Esophagus (tissue), 2 donors: ENCODE measurements at regions not wholly inside any gene's neighbourhood (a gene's known extent, or its start where the extent isn't known, plus 50 kb on each side); places are given as distances from the start of the nearest gene placed in this dataset.

Source experiments
- H3K27ac ChIP-seq, 2 donors: one replicate each; pipeline ENCODE4 v1.5.1; 2013; ENCODE audit warnings: low read depth in 2 of 2, mild to moderate bottlenecking in 2 of 2, inconsistent platforms in 1 of 2, low read length in 1 of 2, moderate library complexity in 1 of 2
- H3K27me3 ChIP-seq, 2 donors: one replicate each; pipeline ENCODE4 v1.6.1; 2013; ENCODE audit warnings: low read length in 2 of 2, control low read depth in 1 of 2, mild to moderate bottlenecking in 1 of 2; ENCODE audit not compliant: insufficient read depth in 2 of 2, control insufficient read depth in 1 of 2
- H3K36me3 ChIP-seq, 2 donors: one replicate each; pipeline ENCODE4 v1.6.1; 2013; ENCODE audit warnings: low read length in 1 of 2; ENCODE audit not compliant: control insufficient read depth in 2 of 2, insufficient read depth in 2 of 2
- H3K4me1 ChIP-seq, 2 donors: one replicate each; pipeline ENCODE4 v1.6.1; 2013; ENCODE audit warnings: low read length in 1 of 2; ENCODE audit not compliant: control insufficient read depth in 2 of 2, insufficient read depth in 2 of 2
- H3K4me3 ChIP-seq, 2 donors: one replicate each; pipeline ENCODE4 v1.5.1; 2013; ENCODE audit warnings: low read length in 2 of 2, mild to moderate bottlenecking in 2 of 2, low read depth in 1 of 2, moderate library complexity in 1 of 2
- H3K9me3 ChIP-seq, 2 donors: one replicate each; pipeline ENCODE4 v1.6.1; 2013; ENCODE audit warnings: mild to moderate bottlenecking in 2 of 2, low read depth in 1 of 2, low read length in 1 of 2, moderate library complexity in 1 of 2; ENCODE audit not compliant: control insufficient read depth in 2 of 2, insufficient read depth in 1 of 2
- WGBS, 2 donors: extraction: QIAGEN DNeasy Blood & Tissue Kit; methylation state at CpG; one replicate each; pipeline ENCODE4 v1.1.7; 2013; 5-methylcytosine and 5-hydroxymethylcytosine counted together
- donor health status: healthy with polysubstance abuse.
- donor health status: Bipolar disorder and iron deficiency.

DNA sequence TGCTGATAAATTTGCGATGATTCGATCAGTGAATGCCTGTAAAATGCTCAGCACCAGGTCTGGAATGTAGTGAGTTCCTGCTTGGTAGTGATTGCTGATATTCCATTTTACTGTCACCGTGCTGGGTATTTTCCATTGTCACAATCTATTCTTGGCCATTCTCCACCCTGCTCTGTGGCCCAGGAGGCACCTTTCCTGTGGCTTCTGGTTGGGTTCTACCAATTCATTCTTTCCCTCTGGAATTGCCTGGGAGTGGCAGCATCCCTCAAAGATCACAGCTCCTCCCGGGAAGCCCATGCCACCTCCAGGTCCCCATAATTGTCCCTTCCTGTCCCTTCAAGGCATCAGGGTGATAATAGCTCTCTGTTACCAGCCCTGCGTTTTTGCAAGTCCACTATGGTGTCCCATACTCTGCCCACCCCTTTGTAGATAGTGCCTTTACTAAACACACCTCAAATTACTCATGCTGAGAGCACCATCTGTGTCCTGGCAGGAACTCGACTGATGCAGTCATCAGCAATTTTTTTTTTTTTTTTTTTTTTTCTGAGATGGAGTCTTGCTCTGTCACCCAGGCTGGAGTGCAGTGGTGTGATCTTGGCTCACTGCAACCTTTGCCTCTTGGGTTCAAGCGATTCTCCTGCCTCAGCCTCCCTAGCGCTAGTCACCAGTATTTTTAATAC is 177.8 kb upstream of the PROK2 start:
- H3K27me3 ChIP-seq, result no peaks in the 10 kb centered on the region
- no peaks in the 10 kb centered on the region for H3K36me3 ChIP-seq
- H3K4me3 ChIP-seq, result no peak overlapping the region
- H3K4me1 ChIP-seq, result no peaks in the 10 kb centered on the region
- H3K27ac ChIP-seq, result no peak overlapping the region
- WGBS, 2 donors, result 80% methylated on average over 8 of the region's 8 CpGs
- no peaks in the 10 kb centered on the region for H3K9me3 ChIP-seq

DNA sequence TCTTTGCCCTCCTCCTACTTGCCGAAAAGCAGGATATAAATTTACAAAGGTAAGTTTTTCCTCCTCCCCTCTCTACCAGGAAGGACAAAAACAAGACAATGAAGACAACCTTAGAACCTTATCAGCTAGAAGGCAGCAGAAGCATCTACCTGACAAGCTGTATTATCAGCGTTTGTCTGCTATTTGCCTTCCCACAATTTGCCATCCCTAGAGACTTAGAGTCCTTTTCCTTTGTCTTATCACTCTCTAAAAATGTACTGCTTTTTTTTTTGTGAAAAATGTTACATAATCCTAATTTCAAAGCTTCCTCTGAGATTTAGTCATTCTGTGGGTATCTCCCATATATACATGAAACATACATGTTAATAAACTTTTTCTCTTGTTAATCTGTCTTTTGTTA is 176.9 kb upstream of the PROK2 start:
- no peaks in the 10 kb centered on the region for H3K27me3 ChIP-seq
- WGBS, 2 donors, result 61 to 71% methylated on average over 2 of the region's 2 CpGs
- H3K27ac ChIP-seq, result no peak overlapping the region
- no peaks in the 10 kb centered on the region for H3K9me3 ChIP-seq
- H3K4me1 ChIP-seq, result no peaks in the 10 kb centered on the region
- H3K4me3 ChIP-seq, result no peak overlapping the region
- H3K36me3 ChIP-seq, result no peaks in the 10 kb centered on the region

DNA sequence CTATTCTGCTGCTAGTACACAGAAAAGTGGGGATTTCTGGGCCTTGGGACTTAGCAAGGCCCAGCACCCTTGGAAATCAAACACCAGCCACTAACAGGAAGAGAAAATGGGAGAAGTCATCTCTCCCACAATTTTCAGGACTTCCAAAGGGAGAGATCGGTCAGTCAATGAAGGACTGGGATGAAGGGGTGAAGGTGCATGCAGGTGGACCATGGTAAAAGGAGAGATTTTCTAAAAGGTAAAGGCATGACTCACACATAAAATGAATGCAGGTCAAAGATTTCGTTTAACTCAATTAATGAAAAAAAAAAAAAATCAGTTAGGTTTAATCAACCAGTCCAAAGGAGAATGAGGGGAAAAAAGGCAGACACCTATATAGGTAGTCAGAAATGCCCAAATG is 176.4 kb upstream of the PROK2 start:
- H3K27me3 ChIP-seq, result no peaks in the 10 kb centered on the region
- WGBS, 2 donors, result 84 to 89% methylated on average over 2 of the region's 2 CpGs
- H3K4me1 ChIP-seq, result no peaks in the 10 kb centered on the region
- H3K36me3 ChIP-seq, result no peaks in the 10 kb centered on the region
- H3K9me3 ChIP-seq, result no peaks in the 10 kb centered on the region
- no peak overlapping the region for H3K27ac ChIP-seq
- H3K4me3 ChIP-seq, result no peak overlapping the region

DNA sequence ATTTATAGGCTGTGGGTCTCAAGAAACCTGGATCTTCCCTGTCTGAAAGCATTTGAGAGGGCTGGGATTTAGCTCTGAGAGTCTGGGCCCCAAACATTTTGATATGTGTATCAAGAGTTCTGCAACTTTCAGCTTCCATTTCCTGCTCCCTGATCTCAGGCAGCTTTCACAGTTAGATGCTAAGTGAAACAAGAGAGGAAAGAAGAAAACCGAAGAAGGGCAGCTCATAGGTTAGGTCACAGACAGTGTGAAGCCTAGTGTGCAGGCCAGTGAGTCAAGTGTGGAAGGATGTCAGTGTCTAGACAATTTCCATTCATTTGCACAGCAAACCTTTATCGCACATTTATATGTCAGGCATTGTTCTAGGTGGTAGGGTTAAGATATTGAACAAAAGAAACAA is 173.6 kb upstream of the PROK2 start:
- Histone ChIP-seq H3K4me1 (no peaks in the 10 kb centered on the region), H3K36me3 (no peaks in the 10 kb centered on the region), H3K9me3 (peaks cover 0 to under 1% of the 10 kb centered on the region in 2 donors), H3K27me3 (no peaks in the 10 kb centered on the region), H3K27ac (no peak overlapping the region), H3K4me3 (no peak overlapping the region)
- 83% methylated on average over 2 of the region's 2 CpGs for WGBS, 2 donors

DNA sequence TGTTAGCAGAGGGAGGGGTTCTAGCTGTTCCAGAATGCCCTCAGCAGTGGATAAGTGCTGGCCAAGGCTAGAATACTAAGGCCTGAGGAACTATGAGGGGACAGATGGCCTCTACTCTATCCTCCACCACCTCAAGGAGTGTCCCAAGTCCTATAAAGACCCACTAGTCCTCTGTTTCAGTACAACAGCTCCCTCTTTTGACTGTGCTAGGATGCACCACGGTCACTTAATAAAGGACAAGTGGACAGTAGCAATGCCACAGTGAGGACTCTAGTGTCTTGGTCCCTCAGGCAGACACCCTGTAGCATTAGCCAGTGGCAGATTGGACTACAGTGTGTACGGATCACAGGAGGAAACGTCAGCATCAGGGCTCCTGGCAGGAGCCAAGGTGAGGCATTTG is 171.8 kb upstream of the PROK2 start:
- Histone ChIP-seq H3K36me3 (no peaks in the 10 kb centered on the region), H3K27me3 (no peaks in the 10 kb centered on the region), H3K27ac (no peak overlapping the region), H3K4me1 (no peaks in the 10 kb centered on the region), H3K9me3 (peaks cover 0 to 3% of the 10 kb centered on the region in 2 donors), H3K4me3 (no peak overlapping the region)
- WGBS, 2 donors, result 84 to 88% methylated on average over 3 of the region's 3 CpGs

DNA sequence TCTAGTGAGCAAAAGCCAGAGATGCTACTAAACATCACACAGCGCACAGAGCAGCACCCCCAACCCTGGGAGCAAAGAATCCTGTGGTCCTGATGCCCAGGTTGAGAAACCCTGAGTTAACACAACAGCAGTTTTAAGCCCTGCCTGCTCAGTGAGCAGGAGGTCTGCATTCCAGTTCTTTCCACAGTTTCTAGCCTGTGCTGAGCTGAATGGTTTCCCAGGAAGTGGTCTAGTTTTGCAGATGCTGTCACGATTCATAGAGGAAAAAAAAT is 171.1 kb upstream of the PROK2 start:
- Histone ChIP-seq H3K27me3 (no peaks in the 10 kb centered on the region), H3K27ac (no peak overlapping the region), H3K4me3 (no peak overlapping the region), H3K4me1 (no peaks in the 10 kb centered on the region), H3K9me3 (peaks cover 0 to 3% of the 10 kb centered on the region in 2 donors), H3K36me3 (no peaks in the 10 kb centered on the region)
- WGBS, 2 donors, result 71 to 80% methylated on average over 2 of the region's 2 CpGs

DNA sequence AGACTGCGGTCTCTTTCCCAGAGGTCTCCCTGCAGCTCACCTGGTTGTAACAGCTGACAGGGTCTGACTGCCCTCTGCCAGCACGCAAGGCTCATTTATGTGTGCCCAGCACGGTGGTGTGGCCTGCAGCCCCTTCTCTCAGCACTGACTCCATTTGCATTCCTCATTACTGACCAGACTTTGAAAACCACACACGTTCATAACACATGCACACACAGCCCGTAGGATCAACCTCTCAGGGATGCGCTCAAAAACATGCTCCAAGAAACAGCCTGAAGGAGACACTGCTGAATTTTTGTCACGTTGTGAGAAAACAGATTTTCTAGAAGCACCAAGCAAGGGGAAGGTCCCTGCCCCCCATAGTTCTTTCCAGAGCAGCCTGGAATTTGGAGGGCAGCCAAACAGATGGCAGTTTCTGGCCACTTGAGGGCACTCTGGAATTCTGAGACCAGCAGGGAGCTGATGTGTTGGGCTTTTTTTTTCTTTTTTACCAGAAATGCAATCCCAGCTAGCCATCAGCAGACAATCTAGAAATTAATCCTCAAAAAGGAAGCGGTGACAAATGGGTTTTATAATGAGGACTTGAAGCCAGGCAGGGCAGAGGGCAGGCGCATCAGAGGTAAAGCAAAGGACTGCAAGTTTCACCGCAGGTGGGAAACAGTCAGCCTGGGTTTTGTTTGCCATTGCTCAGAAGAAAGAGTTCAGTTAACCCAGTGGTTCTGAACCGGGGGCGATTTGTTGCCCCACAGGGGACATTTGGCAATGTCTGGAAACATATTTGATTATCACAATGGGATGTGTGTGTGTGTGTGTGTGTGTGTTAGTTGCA is 170.5 kb upstream of the PROK2 start:
- Histone ChIP-seq H3K4me1 (no peaks in the 10 kb centered on the region), H3K36me3 (no peaks in the 10 kb centered on the region), H3K9me3 (peaks cover 0 to 3% of the 10 kb centered on the region in 2 donors), H3K27ac (no peak overlapping the region), H3K4me3 (no peak overlapping the region), H3K27me3 (no peaks in the 10 kb centered on the region)
- WGBS, 2 donors, result 41 to 42% methylated on average over 12 of the region's 12 CpGs

DNA sequence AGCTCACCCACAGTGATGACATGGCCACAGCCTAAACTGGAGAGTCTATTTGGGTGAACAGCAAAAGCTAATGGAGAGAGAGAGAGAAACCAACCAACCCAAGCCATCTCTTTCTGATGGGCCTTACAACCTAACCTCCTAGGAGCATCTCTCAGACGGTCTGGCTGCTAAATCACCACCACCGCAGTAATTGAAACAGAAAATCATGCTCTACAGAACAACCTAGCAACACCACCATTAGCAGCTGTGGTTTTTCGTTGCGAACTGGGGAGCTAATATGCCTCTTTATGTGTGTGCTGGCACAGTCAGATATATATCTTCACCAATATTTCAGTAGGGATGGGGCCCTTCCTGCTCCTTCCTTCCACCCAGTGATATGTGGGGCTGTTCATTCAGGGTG is 166.9 kb upstream of the PROK2 start:
- Histone ChIP-seq H3K27ac (no peak overlapping the region), H3K4me1 (no peaks in the 10 kb centered on the region), H3K27me3 (no peaks in the 10 kb centered on the region), H3K4me3 (no peak overlapping the region), H3K9me3 (peaks cover 0 to 3% of the 10 kb centered on the region in 2 donors), H3K36me3 (no peaks in the 10 kb centered on the region)
- WGBS, 2 donors, result 69% methylated on average over 4 of the region's 4 CpGs

DNA sequence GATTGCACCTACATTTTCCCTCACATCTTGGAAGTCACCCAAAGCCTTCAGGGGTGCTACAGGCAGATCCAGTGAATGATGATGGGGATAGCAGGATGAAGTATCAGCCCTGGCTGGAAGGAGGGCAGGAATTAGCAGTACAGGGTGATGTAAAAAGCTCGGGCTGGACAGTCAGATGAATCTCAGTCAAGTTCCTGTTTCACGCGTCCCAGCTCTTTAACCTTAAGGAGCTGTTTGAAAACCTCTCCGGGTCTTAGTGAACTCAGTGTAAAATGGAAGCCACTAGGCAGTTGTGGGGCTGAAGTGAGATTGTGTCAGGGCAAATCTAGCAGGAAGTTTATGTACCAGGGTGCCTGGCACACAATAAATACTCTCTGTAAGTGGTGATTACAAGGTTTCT is 166.4 kb upstream of the PROK2 start:
- Histone ChIP-seq H3K4me3 (no peak overlapping the region), H3K27me3 (no peaks in the 10 kb centered on the region), H3K27ac (no peak overlapping the region), H3K36me3 (no peaks in the 10 kb centered on the region), H3K9me3 (peaks cover 0 to 3% of the 10 kb centered on the region in 2 donors), H3K4me1 (no peaks in the 10 kb centered on the region)
- 83 to 86% methylated on average over 4 of the region's 4 CpGs for WGBS, 2 donors

DNA sequence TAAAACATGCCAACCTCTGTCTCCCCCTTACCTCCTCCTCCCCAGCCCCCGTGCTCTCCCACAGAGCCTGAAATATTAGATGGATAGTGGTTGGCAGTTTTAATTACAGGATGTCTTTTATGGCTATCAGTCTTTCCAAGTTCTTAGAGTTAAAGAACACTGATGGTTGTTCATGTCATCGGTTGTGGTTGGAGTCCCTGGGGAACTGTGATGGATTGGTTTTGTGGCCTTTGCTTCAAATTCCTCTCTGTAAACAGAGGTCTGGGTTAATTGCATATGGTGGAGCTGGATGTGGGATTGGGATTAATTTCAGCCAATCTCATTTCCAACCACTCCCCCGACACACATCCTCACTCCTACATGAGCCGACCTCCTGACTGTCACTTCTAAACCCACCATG is 164.5 kb upstream of the PROK2 start:
- no peak overlapping the region for H3K4me3 ChIP-seq
- H3K27ac ChIP-seq, result no peak overlapping the region
- no peaks in the 10 kb centered on the region for H3K36me3 ChIP-seq
- peaks cover 0 to 3% of the 10 kb centered on the region in 2 donors for H3K9me3 ChIP-seq
- H3K27me3 ChIP-seq, result no peaks in the 10 kb centered on the region
- 79 to 81% methylated on average over 4 of the region's 4 CpGs for WGBS, 2 donors
- H3K4me1 ChIP-seq, result no peaks in the 10 kb centered on the region
